GM12873 (cell line): ENCODE measurements at regions not wholly inside any gene's neighbourhood (a gene's known extent, or its start where the extent isn't known, plus 50 kb on each side); places are given as distances from the start of the nearest gene placed in this dataset.

Source experiments
- CTCF ChIP-seq: IDR thresholded peaks from 2 replicates; pipeline ENCODE4 v1.5.1; 2012; ENCODE audit warnings: low read depth, mild to moderate bottlenecking, moderate library complexity, low read length, control low read depth; ENCODE audit not compliant: insufficient read depth; ENCODE audit errors: missing control alignments

GRCh38 chr18:49707599-49707998, 105.7 kb downstream of the ACAA2 start:
- no peak for TF ChIP-seq CTCF

- no peak for TF ChIP-seq CTCF
Measured at GRCh38 chr18:49704334-49704733, 109.0 kb downstream of the ACAA2 start.

- TF ChIP-seq CTCF, result no peak
Measured at GRCh38 chr18:49701190-49701589, 112.1 kb downstream of the ACAA2 start.

GRCh38 chr18:49699303-49699702, 114.0 kb downstream of the ACAA2 start:
- TF ChIP-seq CTCF, result no peak

- no peak for TF ChIP-seq CTCF
Measured at GRCh38 chr18:49698525-49699025, 114.8 kb downstream of the ACAA2 start.

- no peak for TF ChIP-seq CTCF
Measured at GRCh38 chr18:49697757-49698524, 115.4 kb downstream of the ACAA2 start.

GRCh38 chr18:49697049-49697448, 116.3 kb downstream of the ACAA2 start:
- no peak for TF ChIP-seq CTCF
